DND-41 (cell line): ENCODE measurements at regions not wholly inside any gene's neighbourhood (a gene's known extent, or its start where the extent isn't known, plus 50 kb on each side); places are given as distances from the start of the nearest gene placed in this dataset.

Experiments
- CTCF ChIP-seq: IDR thresholded peaks from 2 replicates; pipeline ENCODE4 v1.5.1; 2012; ENCODE audit warnings: borderline replicate concordance, low read length, moderate library complexity, mild to moderate bottlenecking; ENCODE audit not compliant: poor library complexity, severe bottlenecking; ENCODE audit errors: extremely low read depth
- EZH2 ChIP-seq: IDR thresholded peaks from 3 replicates; pipeline ENCODE4 v1.6.1; 2012; ENCODE audit warnings: borderline replicate concordance, low read depth, mild to moderate bottlenecking, moderate library complexity, low read length, inconsistent platforms; ENCODE audit not compliant: severe bottlenecking

GRCh38 chr22:27477171-27477570 is 324.4 kb downstream of the MN1 start:
- TF ChIP-seq EZH2, result no peak
- TF ChIP-seq CTCF, result no peak
